ENCODE measurements at regions not wholly inside any gene's neighbourhood (a gene's known extent, or its start where the extent isn't known, plus 50 kb on each side); places are given as distances from the start of the nearest gene placed in this dataset.

DNA sequence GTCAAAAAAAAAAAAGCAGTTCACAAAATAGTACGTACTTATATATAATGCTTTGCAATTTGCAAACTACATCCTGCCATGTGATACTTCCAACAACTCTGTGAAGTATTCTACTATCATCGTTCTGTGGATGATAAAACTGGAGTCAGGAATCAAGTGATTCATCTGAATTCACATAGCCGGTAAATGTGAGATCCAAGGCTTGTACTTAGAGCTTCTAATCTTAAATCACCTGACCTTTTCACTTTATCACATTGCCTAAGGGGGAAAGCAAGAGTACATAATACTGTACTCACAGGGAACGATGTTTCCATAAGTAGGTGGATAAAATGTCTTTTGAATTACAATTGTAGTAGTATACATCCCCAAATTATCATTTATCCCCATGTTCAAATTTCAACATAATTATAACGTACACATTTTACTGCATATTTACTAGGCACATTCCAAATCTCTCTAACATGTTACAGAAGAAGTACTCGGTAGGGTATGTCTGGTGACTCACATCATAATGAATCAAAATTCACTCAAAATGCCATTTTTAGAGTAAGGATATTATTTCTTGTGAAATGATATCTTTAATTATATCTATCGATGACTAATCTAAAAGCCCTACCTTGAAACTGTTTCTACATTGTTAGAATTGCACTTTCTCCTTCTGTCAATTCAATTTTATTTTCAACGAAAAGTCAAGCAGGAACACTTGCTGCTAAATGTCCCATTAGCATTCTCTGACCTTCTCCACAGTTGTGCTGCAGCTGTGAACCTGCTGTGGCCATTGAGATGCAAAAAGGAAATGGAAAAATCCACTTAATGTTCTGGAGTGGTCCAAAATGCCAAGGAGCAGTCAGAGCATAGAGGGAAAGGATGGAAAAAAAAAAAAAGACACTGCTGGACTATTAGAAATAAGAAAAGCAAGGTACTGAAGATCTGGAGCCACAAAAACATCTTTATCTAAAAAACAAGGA, 78.9 kb downstream of the OR2K2 start:
- Histone ChIP-seq H3K36me3 (ENCODE audit: insufficient read depth, low read length) (no peaks in the 10 kb centered on the region; the same call in 1 of the 2 replicates), H3K9me2 (ENCODE audit: low read depth, low read length) (no peaks in the 10 kb centered on the region), H3K79me2 (ENCODE audit: insufficient read depth, low read length) (no peaks in the 10 kb centered on the region), H3K4me2 (ENCODE audit: low read length) (no peak overlapping the region), H3K27ac (ENCODE audit: low read depth, low read length, poor library complexity, severe bottlenecking) (no peak overlapping the region), H3K4me1 (ENCODE audit: insufficient read depth, low read length, severe bottlenecking) (no peaks in the 10 kb centered on the region), H2AFZ (ENCODE audit: low read length) (no peak overlapping the region), H3K9ac (ENCODE audit: low read length) (no peak overlapping the region), H3K9me3 (ENCODE audit: low read length) (no peaks in the 10 kb centered on the region), H3F3A (ENCODE audit: insufficient read depth, low read length) (no peaks in the 10 kb centered on the region), H4K20me1 (ENCODE audit: insufficient read depth, low read length) (no peaks in the 10 kb centered on the region), H3K27me3 (ENCODE audit: insufficient read depth, low read length) (no peaks in the 10 kb centered on the region), H3K4me3 (ENCODE audit: low read depth, low read length, poor library complexity, severe bottlenecking) (no peak overlapping the region)
- no peak for TF ChIP-seq EZH2 (IDR thresholded peaks at IDR 0.05; ENCODE audit: borderline replicate concordance, low read length)
- TF ChIP-seq, protein P1, sequence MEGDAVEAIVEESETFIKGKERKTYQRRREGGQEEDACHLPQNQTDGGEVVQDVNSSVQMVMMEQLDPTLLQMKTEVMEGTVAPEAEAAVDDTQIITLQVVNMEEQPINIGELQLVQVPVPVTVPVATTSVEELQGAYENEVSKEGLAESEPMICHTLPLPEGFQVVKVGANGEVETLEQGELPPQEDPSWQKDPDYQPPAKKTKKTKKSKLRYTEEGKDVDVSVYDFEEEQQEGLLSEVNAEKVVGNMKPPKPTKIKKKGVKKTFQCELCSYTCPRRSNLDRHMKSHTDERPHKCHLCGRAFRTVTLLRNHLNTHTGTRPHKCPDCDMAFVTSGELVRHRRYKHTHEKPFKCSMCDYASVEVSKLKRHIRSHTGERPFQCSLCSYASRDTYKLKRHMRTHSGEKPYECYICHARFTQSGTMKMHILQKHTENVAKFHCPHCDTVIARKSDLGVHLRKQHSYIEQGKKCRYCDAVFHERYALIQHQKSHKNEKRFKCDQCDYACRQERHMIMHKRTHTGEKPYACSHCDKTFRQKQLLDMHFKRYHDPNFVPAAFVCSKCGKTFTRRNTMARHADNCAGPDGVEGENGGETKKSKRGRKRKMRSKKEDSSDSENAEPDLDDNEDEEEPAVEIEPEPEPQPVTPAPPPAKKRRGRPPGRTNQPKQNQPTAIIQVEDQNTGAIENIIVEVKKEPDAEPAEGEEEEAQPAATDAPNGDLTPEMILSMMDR (IDR thresholded peaks at IDR 0.05; ENCODE audit: low read length): no peak

DNA sequence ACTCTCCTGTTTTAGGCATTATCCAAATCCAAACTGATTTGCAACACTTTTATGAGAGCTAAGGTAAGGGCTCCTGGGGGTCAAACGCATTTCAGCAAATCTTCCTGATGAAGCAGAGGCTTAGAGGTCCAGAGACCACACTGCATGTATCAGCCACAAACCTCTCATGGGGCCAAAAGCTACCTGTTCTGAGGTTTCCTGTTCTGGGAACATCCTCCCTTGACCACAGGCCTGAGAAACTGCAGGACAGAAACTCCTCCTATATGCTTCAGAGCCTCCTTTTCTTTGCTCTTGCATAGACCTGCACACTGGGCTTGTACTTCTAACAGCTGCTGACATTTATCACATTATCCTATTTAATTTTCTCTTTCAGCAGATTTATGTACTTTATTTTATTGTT, 92.6 kb downstream of the OR2K2 start:
- Histone ChIP-seq H3K9me3 (ENCODE audit: low read length) (no peaks in the 10 kb centered on the region), H4K20me1 (ENCODE audit: insufficient read depth, low read length) (no peaks in the 10 kb centered on the region), H3K4me3 (ENCODE audit: low read depth, low read length, poor library complexity, severe bottlenecking) (no peak overlapping the region), H3K9ac (ENCODE audit: low read length) (no peak overlapping the region), H3K9me2 (ENCODE audit: low read depth, low read length) (no peaks in the 10 kb centered on the region), H3K27ac (ENCODE audit: low read depth, low read length, poor library complexity, severe bottlenecking) (no peak overlapping the region), H3K4me2 (ENCODE audit: low read length) (no peak overlapping the region), H3K27me3 (ENCODE audit: insufficient read depth, low read length) (no peaks in the 10 kb centered on the region), H3K36me3 (ENCODE audit: insufficient read depth, low read length) (no peaks in the 10 kb centered on the region), H3K4me1 (ENCODE audit: insufficient read depth, low read length, severe bottlenecking) (no peaks in the 10 kb centered on the region), H3K79me2 (ENCODE audit: insufficient read depth, low read length) (no peaks in the 10 kb centered on the region), H2AFZ (ENCODE audit: low read length) (no peak overlapping the region), H3F3A (ENCODE audit: insufficient read depth, low read length) (no peaks in the 10 kb centered on the region)
- TF ChIP-seq EZH2 (IDR thresholded peaks at IDR 0.05; ENCODE audit: borderline replicate concordance, low read length): no peak
- TF ChIP-seq, protein P1 (IDR thresholded peaks at IDR 0.05; ENCODE audit: low read length): no peak

DNA sequence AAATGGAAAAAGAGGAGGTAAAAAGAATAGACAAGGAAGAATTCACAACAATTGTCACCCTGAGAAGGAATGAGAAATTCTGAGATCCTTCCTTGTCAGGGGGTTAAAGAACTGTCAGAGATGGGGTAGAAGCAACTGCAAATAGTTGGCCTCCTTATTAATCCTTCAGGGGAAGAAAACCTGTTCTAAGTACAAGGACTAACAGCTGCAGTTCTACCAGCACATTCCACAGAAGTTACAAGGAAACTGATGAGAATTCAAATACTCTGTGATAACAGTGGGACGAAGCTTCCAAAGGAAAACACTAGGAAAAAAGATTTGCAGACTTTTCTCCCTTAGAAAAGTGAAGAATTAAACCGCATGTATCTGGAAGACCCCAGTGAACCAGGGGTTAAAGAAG, 93.7 kb downstream of the OR2K2 start:
- no peak overlapping the region for H3K4me3 ChIP-seq (ENCODE audit: low read depth, low read length, poor library complexity, severe bottlenecking)
- no peaks in the 10 kb centered on the region for H3K4me1 ChIP-seq (ENCODE audit: insufficient read depth, low read length, severe bottlenecking)
- no peaks in the 10 kb centered on the region for H3F3A ChIP-seq (ENCODE audit: insufficient read depth, low read length)
- no peaks in the 10 kb centered on the region for H3K27me3 ChIP-seq (ENCODE audit: insufficient read depth, low read length)
- no peak overlapping the region for H3K27ac ChIP-seq (ENCODE audit: low read depth, low read length, poor library complexity, severe bottlenecking)
- H2AFZ ChIP-seq (ENCODE audit: low read length): no peak overlapping the region
- H3K79me2 ChIP-seq (ENCODE audit: insufficient read depth, low read length): no peaks in the 10 kb centered on the region
- no peak overlapping the region for H3K9ac ChIP-seq (ENCODE audit: low read length)
- no peaks in the 10 kb centered on the region for H3K9me3 ChIP-seq (ENCODE audit: low read length)
- H3K9me2 ChIP-seq (ENCODE audit: low read depth, low read length): no peaks in the 10 kb centered on the region
- no peaks in the 10 kb centered on the region for H3K36me3 ChIP-seq (ENCODE audit: insufficient read depth, low read length)
- no peak for TF ChIP-seq EZH2 (IDR thresholded peaks at IDR 0.05; ENCODE audit: borderline replicate concordance, low read length)
- TF ChIP-seq, protein P1 (IDR thresholded peaks at IDR 0.05; ENCODE audit: low read length): no peak
- H3K4me2 ChIP-seq (ENCODE audit: low read length): no peak overlapping the region
- no peaks in the 10 kb centered on the region for H4K20me1 ChIP-seq (ENCODE audit: insufficient read depth, low read length)
